SK-N-SH (cell line): ENCODE measurements at regions not wholly inside any gene's neighbourhood (a gene's known extent, or its start where the extent isn't known, plus 50 kb on each side); places are given as distances from the start of the nearest gene placed in this dataset.

Experiments used
- CTCF ChIA-PET: fragments of 300-600, 350-600 bp; formaldehyde crosslinking; extraction: SDS; loops from one replicate; lab custom pipeline; 2021; lab: Yijun Ruan, JAX
- POLR2A ChIA-PET: fragments of 350-600 bp; sonication (Branson Sonifier 250); formaldehyde crosslinking; extraction: SDS; loops from one replicate; lab custom pipeline; 2020; ENCODE audit warnings: antibody characterized with exemption, inconsistent platforms; lab: Yijun Ruan, JAX
- DNase-seq: peaks from one replicate; pipeline ENCODE4 v3.0.0; 2012
- H2AFZ ChIP-seq: fragments of 200-600 bp; sonication (generic); 2 replicates; pipeline ENCODE4 v1.8.1; 2016; ENCODE audit warnings: antibody characterized with exemption, mild to moderate bottlenecking, low read depth
- H3F3A ChIP-seq: fragments of 200-600 bp; sonication (generic); replicated peaks from 2 replicates; pipeline ENCODE3; 2016; ENCODE audit warnings: antibody characterized with exemption, mild to moderate bottlenecking; ENCODE audit not compliant: insufficient read depth
- H3K27ac ChIP-seq, 2 experiments: fragments of 200-500 bp in 1 of 2; fragments of 200-600 bp in 1 of 2; sonication (Bioruptor generic) in 1 of 2; sonication (generic), shearing (Covaris generic) in 1 of 2; 2 replicates each; pipeline versions ENCODE4 v1.5.1 to v1.6.1; 2014 to 2016; ENCODE audit warnings: low read depth in 2 of 2, inconsistent platforms in 1 of 2, low read length in 1 of 2, mild to moderate bottlenecking in 1 of 2, mixed read lengths in 1 of 2
- H3K27me3 ChIP-seq: fragments of 200-600 bp; sonication (generic), shearing (Covaris generic); 2 replicates; pipeline ENCODE4 v1.6.1; 2016; ENCODE audit warnings: mixed run types; ENCODE audit not compliant: insufficient read depth
- H3K36me3 ChIP-seq, 2 experiments: fragments of 200-500 bp in 1 of 2; fragments of 200-600 bp in 1 of 2; sonication (Bioruptor generic) in 1 of 2; sonication (generic) in 1 of 2; replicated peaks in 1 of 2; 2 replicates each; pipeline versions ENCODE3 to v1.5.1; 2014 to 2016; ENCODE audit warnings: low read length in 1 of 2, mild to moderate bottlenecking in 1 of 2; ENCODE audit not compliant: insufficient read depth in 2 of 2, control insufficient read depth in 1 of 2
- H3K4me1 ChIP-seq, 2 experiments: fragments of 200-500 bp in 1 of 2; fragments of 200-600 bp in 1 of 2; sonication (Bioruptor generic) in 1 of 2; sonication (generic), shearing (Covaris generic) in 1 of 2; 2 replicates each; pipeline versions ENCODE4 v1.5.1 to v1.6.1; 2014 to 2016; ENCODE audit warnings: low read depth in 1 of 2, low read length in 1 of 2, mixed run types in 1 of 2; ENCODE audit not compliant: insufficient read depth in 2 of 2, control insufficient read depth in 1 of 2
- H3K4me2 ChIP-seq: fragments of 200-600 bp; sonication (generic), shearing (Covaris generic); 2 replicates; pipeline ENCODE4 v1.6.1; 2017; ENCODE audit warnings: mixed run types
- H3K4me3 ChIP-seq, 2 experiments: fragments of 200-500 bp in 1 of 2; fragments of 200-600 bp in 1 of 2; sonication (Bioruptor generic) in 1 of 2; sonication (generic), shearing (Covaris generic) in 1 of 2; 2 replicates each; pipeline versions ENCODE4 v1.5.1 to v1.8.1; 2014 to 2016; ENCODE audit warnings: low read depth in 2 of 2, inconsistent platforms in 1 of 2, low read length in 1 of 2, mild to moderate bottlenecking in 1 of 2, mixed read lengths in 1 of 2, moderate library complexity in 1 of 2
- H3K79me2 ChIP-seq: fragments of 200-600 bp; sonication (generic); 2 replicates; pipeline ENCODE4 v1.8.1; 2017; ENCODE audit warnings: mild to moderate bottlenecking; ENCODE audit not compliant: insufficient read depth
- H3K9ac ChIP-seq: fragments of 200-600 bp; sonication (generic); 2 replicates; pipeline ENCODE4 v1.6.1; 2017; ENCODE audit warnings: mixed run types
- H3K9me2 ChIP-seq: fragments of 200-600 bp; sonication (generic); 2 replicates; pipeline ENCODE4 v1.6.1; 2017; ENCODE audit warnings: mixed run types
- H3K9me3 ChIP-seq: fragments of 200-600 bp; sonication (generic); 2 replicates; pipeline ENCODE4 v1.6.1; 2017; ENCODE audit warnings: mixed run types, mild to moderate bottlenecking, moderate library complexity
- H4K20me1 ChIP-seq: fragments of 200-600 bp; sonication (generic); 2 replicates; pipeline ENCODE4 v1.6.1; 2017; ENCODE audit warnings: mild to moderate bottlenecking, mixed run types; ENCODE audit not compliant: insufficient read depth
- ELF1 ChIP-seq: IDR thresholded peaks from 2 replicates; pipeline ENCODE4 v1.4.0; 2012
- EP300 ChIP-seq, 2 experiments: IDR thresholded peaks; 2 replicates each; pipeline versions ENCODE4 v1.4.0 to v1.6.1; 2012; ENCODE audit warnings: borderline replicate concordance in 1 of 2, low read depth in 1 of 2, low read length in 1 of 2
- EZH2phosphoT487 ChIP-seq: fragments of 200-600 bp; sonication (generic); IDR thresholded peaks from 2 replicates; pipeline ENCODE4 v1.6.1; 2017; ENCODE audit warnings: low read depth, mixed run types, mild to moderate bottlenecking, antibody characterized with exemption, moderate library complexity, borderline replicate concordance
- FOSL2 ChIP-seq: IDR thresholded peaks from 2 replicates; pipeline ENCODE4 v1.4.0; 2012; ENCODE audit warnings: low read depth, mild to moderate bottlenecking, moderate library complexity, borderline replicate concordance
- FOXJ3 ChIP-seq: sonication (generic); formaldehyde crosslinking; IDR thresholded peaks from 2 replicates; pipeline ENCODE4 v1.5.1; 2020; ENCODE audit warnings: mild to moderate bottlenecking, missing genetic modification reagents
- FOXM1 ChIP-seq: IDR thresholded peaks from 2 replicates; pipeline ENCODE4 v1.4.0; 2012; ENCODE audit warnings: low read depth, mild to moderate bottlenecking
- GATA2 ChIP-seq: sonication (generic); formaldehyde crosslinking; IDR thresholded peaks from 2 replicates; pipeline ENCODE4 v1.5.0; 2020; ENCODE audit warnings: mild to moderate bottlenecking, missing genetic modification reagents
- JUND ChIP-seq: IDR thresholded peaks from 2 replicates; pipeline ENCODE4 v1.4.0; 2012
- MEF2A ChIP-seq: IDR thresholded peaks from 2 replicates; pipeline ENCODE4 v1.4.0; 2012; ENCODE audit warnings: low read depth, borderline replicate concordance
- MXI1 ChIP-seq: IDR thresholded peaks from 2 replicates; pipeline ENCODE4 v1.6.1; 2012; ENCODE audit warnings: mild to moderate bottlenecking, low read depth, low read length, improper control_type of control experiment
- PBX3 ChIP-seq: IDR thresholded peaks from 2 replicates; pipeline ENCODE4; 2012
- RCOR1 ChIP-seq: fragments of 150-350 bp; IDR thresholded peaks from 2 replicates; pipeline ENCODE4 v1.6.1; 2017; ENCODE audit warnings: antibody characterized with exemption, low read length
- REST ChIP-seq: IDR thresholded peaks from 2 replicates; pipeline ENCODE4 v1.6.1; 2012; ENCODE audit warnings: mild to moderate bottlenecking, low read depth, low read length, moderate library complexity
- RFX5 ChIP-seq: IDR thresholded peaks from 2 replicates; pipeline ENCODE4 v1.6.1; 2012; ENCODE audit warnings: mild to moderate bottlenecking, improper control_type of control experiment, low read length
- RXRA ChIP-seq: IDR thresholded peaks from 2 replicates; pipeline ENCODE4 v1.4.0; 2012; ENCODE audit warnings: low read depth, mild to moderate bottlenecking, borderline replicate concordance
- SIN3A ChIP-seq: IDR thresholded peaks from 2 replicates; pipeline ENCODE4 v1.6.1; 2012; ENCODE audit warnings: low read depth, mild to moderate bottlenecking, low read length, moderate library complexity, borderline replicate concordance
- SMC3 ChIP-seq: IDR thresholded peaks from 2 replicates; pipeline ENCODE4 v1.6.1; 2012; ENCODE audit warnings: low read depth, low read length, improper control_type of control experiment
- TCF12 ChIP-seq: IDR thresholded peaks from 2 replicates; pipeline ENCODE4 v1.4.0; 2012
- YY1 ChIP-seq: IDR thresholded peaks from 2 replicates; pipeline ENCODE4 v1.4.0; 2012; ENCODE audit warnings: low read depth, mild to moderate bottlenecking
- WGBS: methylation state at CpG from one replicate; pipeline ENCODE4 v1.1.6; 2017; ENCODE audit warnings: low lambda C conversion rate; 5-methylcytosine and 5-hydroxymethylcytosine counted together
- TF ChIP-seq, protein P1 (sequence below): IDR thresholded peaks from 2 replicates; pipeline ENCODE4 v1.4.0; 2012; ENCODE audit warnings: low read depth, borderline replicate concordance

- Histone ChIP-seq H3K27ac (no peak overlapping the region), H3K9me2 (no peaks in the 10 kb centered on the region)
- CTCF ChIA-PET: no interaction called here
These were observed 101.5 kb upstream of the EGR2 start for GRCh38 chr10:62917475-62918238.

More at GRCh38 chr10:62917475-62918238, 101.5 kb upstream of the EGR2 start:
- no peaks in the 10 kb centered on the region for H3K27me3 ChIP-seq
- H3K4me3 ChIP-seq: no peak overlapping the region
- H3F3A ChIP-seq: no peaks in the 10 kb centered on the region
- H4K20me1 ChIP-seq: no peaks in the 10 kb centered on the region
- POLR2A ChIA-PET: no interaction called here
- H3K79me2 ChIP-seq: no peaks in the 10 kb centered on the region
- WGBS: 32% methylated on average over 9 of the region's 9 CpGs
- no peak overlapping the region for H3K9ac ChIP-seq
- no peak for DNase-seq
- H3K36me3 ChIP-seq: no peaks in the 10 kb centered on the region
- H2AFZ ChIP-seq: no peak overlapping the region
- H3K4me1 ChIP-seq: no peaks in the 10 kb centered on the region; a peak in 1 of 4 replicates
- no peaks in the 10 kb centered on the region for H3K9me3 ChIP-seq
- H3K4me2 ChIP-seq: no peak overlapping the region
- TF ChIP-seq YY1 (no peak), RCOR1 (no peak), JUND (no peak), MEF2A (no peak), PBX3 (no peak), ELF1 (no peak), TCF12 (no peak), RXRA (no peak), RFX5 (no peak), SIN3A (no peak), EZH2phosphoT487 (no peak), FOXJ3 (CRISPR knock-in tag) (no peak), FOSL2 (no peak), EP300 (IDR thresholded peaks at IDR 0.05; ENCODE audit: borderline replicate concordance in 1 of 2, low read depth in 1 of 2, low read length in 1 of 2) (no peak), FOXM1 (no peak), REST (no peak), SMC3 (no peak), MXI1 (no peak), GATA2 (no peak)
- TF ChIP-seq, protein P1, sequence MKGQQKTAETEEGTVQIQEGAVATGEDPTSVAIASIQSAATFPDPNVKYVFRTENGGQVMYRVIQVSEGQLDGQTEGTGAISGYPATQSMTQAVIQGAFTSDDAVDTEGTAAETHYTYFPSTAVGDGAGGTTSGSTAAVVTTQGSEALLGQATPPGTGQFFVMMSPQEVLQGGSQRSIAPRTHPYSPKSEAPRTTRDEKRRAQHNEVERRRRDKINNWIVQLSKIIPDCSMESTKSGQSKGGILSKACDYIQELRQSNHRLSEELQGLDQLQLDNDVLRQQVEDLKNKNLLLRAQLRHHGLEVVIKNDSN: no peak
